Left renal cortex interstitium (tissue), 4 donors: ENCODE measurements at regions not wholly inside any gene's neighbourhood (a gene's known extent, or its start where the extent isn't known, plus 50 kb on each side); places are given as distances from the start of the nearest gene placed in this dataset.
"Not testable (repeated sequence)": the region's sequence is repeated elsewhere in the genome, so short reads cannot be mapped to it uniquely, and the experiment has no call there.

ENCODE experiments used
- DNase-seq, 4 donors: peaks; one replicate each; pipeline ENCODE4 v3.0.0-alpha.2; 2013; ENCODE audit warnings: low read depth in 4 of 4, low spot score in 2 of 4, missing footprints in 1 of 4

DNA sequence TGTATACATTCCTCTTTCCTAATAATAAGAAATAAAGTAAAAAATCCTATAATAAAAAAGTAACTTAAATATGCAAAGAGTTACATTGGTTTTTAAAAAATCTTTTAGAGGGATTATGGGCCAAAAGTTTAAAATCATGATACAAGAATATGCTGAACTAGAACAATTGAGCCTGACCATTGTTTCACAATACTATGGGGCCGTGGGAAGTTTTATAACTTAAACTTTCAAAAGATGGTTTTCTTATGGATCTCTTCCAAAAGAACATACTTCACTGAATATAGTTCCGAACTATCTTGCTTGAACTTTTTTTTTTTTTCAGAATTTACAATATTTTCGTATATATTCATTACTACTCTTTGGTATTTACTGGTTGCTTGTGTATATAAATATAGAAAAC, 97.6 kb downstream of the NFKBIZ start:
- DNase-seq = no peak

- DNase-seq = no peak
Measured at GRCh38 chr3:101950510-101950909, 101.2 kb downstream of the NFKBIZ start.

DNA sequence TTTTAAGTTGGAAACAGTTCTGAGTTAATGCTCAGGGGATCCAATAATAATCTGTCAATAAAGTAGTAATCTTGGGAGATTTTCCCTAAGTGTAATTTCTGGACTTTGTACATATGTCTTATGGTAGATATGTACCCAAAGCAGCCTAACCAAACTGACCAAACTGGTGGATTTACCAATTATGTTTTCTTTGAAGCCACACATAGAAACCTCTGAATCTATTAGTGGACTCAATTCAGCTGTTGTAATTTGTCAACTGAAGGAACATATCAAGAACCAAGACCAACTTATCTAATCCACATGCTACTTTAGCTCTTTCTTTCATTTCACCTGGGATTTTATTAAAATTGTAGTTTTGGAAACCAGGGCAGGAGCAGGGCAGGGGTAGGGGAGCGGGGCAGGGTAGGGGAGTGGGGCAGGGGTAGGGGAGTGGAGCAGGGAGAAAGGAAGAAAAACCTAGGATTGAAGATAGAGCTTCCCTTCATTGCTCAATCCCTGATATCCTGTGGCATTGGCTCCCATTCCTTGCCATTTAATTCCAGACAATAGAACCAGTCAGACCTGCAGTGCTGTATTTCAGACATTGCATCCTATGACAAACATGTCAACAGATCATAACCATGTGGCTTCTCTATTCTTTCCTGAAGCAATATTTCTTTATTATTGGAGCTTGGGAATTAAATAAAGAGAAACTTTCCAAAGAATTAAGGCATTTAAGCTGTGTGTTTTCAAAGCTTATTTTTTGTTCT, 101.8 kb downstream of the NFKBIZ start:
- no peak for DNase-seq

DNA sequence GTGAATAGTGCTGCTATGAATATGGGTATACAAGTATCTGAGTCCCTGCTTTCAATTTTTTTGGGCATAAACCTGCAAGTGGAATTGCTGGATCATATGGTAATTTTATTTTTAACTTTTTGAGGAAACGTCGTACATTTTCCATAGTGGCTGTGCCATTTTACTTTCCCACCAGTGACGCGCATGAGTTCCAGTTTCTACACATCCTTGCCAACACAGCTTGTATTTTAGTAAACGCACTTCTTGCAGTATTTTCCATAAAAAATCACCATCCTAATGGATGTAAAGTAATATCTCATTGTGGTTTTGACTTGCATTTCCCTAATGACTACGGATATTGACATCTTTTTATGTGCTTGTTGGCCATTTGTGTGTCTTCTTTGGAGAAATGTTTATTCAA, 105.0 kb downstream of the NFKBIZ start:
- DNase-seq = no peak

- DNase-seq = no peak
Measured at GRCh38 chr3:101954936-101955335, 105.6 kb downstream of the NFKBIZ start.

GRCh38 chr3:101962055-101962454, 112.7 kb downstream of the NFKBIZ start:
- DNase-seq = no peak

DNA sequence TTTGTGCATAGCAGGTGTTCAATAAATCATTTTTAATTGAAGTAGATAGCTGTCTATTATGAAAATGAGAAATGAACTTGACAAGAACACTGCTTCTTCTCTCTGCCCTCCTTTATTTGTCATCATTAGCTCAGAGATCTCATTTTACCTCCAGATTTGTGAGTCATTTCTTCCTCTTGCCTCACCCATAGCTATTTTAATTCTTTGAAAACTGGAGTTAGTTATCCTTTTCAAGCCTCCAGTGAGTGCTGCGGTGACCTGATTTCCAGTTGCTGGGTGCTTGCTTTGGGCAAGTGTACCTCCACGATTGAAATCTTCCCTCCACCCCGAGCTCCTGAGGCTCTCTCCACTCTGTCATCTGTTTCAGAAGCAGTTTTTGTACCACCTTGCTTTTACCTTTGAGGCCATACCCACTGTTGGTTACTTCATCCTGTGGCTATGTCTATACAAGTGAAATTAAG, 114.6 kb downstream of the NFKBIZ start:
- no peak for DNase-seq

- DNase-seq = no peak
Measured at GRCh38 chr3:101964861-101965260, 115.5 kb downstream of the NFKBIZ start.

GRCh38 chr3:101966226-101966625, 116.9 kb downstream of the NFKBIZ start:
- no peak for DNase-seq

- DNase-seq = no peak
Measured at GRCh38 chr3:101970212-101970611, 120.9 kb downstream of the NFKBIZ start.

DNA sequence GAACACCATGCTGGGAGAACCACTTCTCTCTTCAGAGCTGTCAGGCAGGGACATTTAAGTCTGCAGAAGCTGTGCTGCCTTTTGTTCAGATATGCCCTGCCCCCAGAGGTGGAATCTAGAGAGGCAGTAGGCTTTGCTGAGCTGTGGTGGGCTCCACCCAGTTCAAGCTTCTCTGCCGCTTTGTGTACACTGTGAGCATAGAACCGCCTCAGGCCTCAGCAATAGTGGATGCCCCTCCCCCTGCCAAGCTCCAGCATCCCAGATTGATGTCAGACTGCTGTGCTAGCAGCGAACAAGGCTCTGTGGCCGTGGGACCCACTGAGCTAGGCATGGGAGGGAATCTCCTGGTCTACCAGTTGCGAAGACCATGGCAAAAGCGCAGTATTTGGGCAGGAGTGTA, 121.6 kb downstream of the NFKBIZ start:
- no peak for DNase-seq

DNA sequence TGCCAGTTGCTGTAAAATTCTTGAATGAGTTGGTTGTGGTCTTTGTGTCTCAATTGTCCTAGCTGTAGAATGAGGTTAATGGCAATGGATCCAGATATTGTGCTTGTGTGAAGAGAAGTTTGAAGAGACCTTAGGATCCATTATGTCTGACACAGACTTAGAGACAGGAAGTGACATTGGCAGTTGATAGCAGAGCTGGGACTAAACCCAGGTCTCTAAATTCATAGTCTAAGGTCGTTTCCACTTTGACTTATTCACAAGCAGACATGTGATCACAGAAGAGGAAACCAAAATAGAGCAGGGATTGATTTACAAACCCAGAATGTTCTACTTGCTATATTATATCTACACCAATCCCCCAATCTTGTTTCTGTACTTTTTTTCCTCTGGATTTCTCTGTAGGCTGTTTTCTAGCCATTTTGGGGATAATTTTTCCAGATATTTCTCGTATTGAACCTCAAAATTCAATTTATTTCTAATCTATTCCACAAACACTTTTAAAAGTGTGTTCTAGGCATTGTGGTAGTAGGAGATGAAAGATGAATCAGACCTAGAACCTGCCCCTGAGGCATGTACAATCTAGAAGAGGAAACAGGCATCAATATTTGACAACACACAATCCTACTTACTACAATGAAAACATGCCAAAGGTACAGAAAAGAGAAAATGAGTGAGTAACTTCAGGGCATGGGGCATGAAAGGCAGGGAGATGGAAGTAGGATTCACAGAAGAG, 123.3 kb downstream of the NFKBIZ start:
- DNase-seq = no peak

DNA sequence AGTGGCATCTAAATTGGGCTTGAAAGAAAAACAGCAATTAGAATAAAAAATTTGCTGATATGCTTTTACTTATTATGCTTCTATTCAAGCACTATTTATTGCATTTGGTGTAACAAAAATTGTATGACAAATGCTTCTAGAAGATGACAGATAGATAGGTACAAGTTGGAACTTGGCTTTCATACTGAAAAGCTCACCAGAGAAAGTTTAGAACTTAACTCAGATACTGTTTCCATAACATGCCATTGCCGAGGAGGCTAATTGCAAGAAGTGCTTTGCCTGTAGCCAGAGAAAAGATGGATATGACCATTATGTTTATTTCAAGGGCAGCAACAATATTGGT, 123.8 kb downstream of the NFKBIZ start:
- no peak for DNase-seq

GRCh38 chr3:101975415-101975814, 126.1 kb downstream of the NFKBIZ start:
- not testable (repeated sequence) for DNase-seq

GRCh38 chr3:101976473-101976872, 127.2 kb downstream of the NFKBIZ start:
- DNase-seq = no peak

- DNase-seq = no peak
Measured at GRCh38 chr3:101978348-101978747, 129.0 kb downstream of the NFKBIZ start.

GRCh38 chr3:101979033-101979432, 129.7 kb downstream of the NFKBIZ start:
- DNase-seq = no peak

- no peak for DNase-seq
Measured at GRCh38 chr3:101984356-101984755, 135.0 kb downstream of the NFKBIZ start.

- no peak for DNase-seq
Measured at GRCh38 chr3:101988596-101988995, 139.3 kb downstream of the NFKBIZ start.

DNA sequence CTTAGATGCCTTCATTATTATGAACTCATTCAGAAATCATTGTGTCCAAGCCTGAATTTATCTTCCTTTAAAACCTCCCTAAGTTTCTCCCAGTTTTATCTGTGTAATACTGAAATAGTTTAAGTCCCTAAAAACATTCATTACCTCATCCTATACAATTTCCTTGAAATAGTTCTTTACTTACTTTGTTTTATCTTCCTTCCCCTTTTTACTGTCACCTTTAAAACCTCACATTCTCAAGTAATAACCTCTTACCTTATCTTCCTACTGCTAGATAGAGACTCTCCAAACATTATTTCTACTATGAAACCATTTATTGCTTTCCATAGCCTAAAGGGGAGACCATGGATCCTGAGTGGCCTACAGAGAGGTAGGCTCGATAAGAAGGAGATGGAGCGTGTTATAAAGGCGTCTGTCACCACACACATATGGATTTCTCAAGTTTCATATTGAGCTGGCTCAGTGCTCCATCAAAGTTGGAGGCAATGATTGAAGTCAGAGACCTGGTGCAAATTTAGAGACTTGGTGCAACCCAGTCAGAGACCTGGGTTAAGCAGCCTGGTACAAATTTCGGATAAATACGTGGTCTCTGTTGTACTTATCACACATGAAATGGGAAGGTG, 140.4 kb downstream of the NFKBIZ start:
- no peak for DNase-seq

- no peak for DNase-seq
Measured at GRCh38 chr3:101992863-101993262, 143.5 kb downstream of the NFKBIZ start.

- no peak for DNase-seq
Measured at GRCh38 chr3:101994386-101994785, 145.1 kb downstream of the NFKBIZ start.
